ENCODE measurements at regions not wholly inside any gene's neighbourhood (a gene's known extent, or its start where the extent isn't known, plus 50 kb on each side); places are given as distances from the start of the nearest gene placed in this dataset.

DNA sequence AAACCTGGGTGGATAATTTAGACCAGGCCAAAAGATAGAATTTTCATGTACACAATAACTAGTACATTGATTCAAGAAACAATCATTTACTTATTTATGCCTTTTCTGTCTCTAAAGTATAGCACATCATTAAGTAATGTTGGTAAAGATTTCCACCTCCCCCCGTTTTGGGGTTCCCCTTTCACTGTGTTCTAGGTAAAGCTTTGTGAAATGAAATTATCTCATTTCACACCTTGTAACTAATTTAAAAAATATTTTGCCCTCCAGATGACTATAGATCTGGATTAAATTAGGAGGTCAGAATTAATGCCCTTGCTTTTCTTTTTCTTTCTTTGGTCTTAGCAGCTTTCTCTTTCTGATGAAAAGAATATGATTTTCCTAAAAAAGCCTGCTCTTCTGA is 328.5 kb upstream of the TBC1D5 start:
- TF ChIP-seq GABPA (IDR thresholded peaks at IDR 0.05; ENCODE audit: low read depth) = no peak
- TF ChIP-seq, protein P1, sequence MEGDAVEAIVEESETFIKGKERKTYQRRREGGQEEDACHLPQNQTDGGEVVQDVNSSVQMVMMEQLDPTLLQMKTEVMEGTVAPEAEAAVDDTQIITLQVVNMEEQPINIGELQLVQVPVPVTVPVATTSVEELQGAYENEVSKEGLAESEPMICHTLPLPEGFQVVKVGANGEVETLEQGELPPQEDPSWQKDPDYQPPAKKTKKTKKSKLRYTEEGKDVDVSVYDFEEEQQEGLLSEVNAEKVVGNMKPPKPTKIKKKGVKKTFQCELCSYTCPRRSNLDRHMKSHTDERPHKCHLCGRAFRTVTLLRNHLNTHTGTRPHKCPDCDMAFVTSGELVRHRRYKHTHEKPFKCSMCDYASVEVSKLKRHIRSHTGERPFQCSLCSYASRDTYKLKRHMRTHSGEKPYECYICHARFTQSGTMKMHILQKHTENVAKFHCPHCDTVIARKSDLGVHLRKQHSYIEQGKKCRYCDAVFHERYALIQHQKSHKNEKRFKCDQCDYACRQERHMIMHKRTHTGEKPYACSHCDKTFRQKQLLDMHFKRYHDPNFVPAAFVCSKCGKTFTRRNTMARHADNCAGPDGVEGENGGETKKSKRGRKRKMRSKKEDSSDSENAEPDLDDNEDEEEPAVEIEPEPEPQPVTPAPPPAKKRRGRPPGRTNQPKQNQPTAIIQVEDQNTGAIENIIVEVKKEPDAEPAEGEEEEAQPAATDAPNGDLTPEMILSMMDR (IDR thresholded peaks at IDR 0.05) = no peak
- TF ChIP-seq SMC3 (IDR thresholded peaks at IDR 0.05; ENCODE audit: low read depth, low read length) = no peak
- TF ChIP-seq, protein P2, sequence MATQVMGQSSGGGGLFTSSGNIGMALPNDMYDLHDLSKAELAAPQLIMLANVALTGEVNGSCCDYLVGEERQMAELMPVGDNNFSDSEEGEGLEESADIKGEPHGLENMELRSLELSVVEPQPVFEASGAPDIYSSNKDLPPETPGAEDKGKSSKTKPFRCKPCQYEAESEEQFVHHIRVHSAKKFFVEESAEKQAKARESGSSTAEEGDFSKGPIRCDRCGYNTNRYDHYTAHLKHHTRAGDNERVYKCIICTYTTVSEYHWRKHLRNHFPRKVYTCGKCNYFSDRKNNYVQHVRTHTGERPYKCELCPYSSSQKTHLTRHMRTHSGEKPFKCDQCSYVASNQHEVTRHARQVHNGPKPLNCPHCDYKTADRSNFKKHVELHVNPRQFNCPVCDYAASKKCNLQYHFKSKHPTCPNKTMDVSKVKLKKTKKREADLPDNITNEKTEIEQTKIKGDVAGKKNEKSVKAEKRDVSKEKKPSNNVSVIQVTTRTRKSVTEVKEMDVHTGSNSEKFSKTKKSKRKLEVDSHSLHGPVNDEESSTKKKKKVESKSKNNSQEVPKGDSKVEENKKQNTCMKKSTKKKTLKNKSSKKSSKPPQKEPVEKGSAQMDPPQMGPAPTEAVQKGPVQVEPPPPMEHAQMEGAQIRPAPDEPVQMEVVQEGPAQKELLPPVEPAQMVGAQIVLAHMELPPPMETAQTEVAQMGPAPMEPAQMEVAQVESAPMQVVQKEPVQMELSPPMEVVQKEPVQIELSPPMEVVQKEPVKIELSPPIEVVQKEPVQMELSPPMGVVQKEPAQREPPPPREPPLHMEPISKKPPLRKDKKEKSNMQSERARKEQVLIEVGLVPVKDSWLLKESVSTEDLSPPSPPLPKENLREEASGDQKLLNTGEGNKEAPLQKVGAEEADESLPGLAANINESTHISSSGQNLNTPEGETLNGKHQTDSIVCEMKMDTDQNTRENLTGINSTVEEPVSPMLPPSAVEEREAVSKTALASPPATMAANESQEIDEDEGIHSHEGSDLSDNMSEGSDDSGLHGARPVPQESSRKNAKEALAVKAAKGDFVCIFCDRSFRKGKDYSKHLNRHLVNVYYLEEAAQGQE (IDR thresholded peaks at IDR 0.05; ENCODE audit: low read depth, low read length) = no peak
- no peak for TF ChIP-seq JUND (IDR thresholded peaks at IDR 0.05)
- no peak for TF ChIP-seq RFX5 (IDR thresholded peaks at IDR 0.05; ENCODE audit: low read length)
- TF ChIP-seq YY1 (IDR thresholded peaks at IDR 0.05; ENCODE audit: low read depth) = no peak
- no peak for TF ChIP-seq TCF12 (IDR thresholded peaks at IDR 0.05)

All from SK-N-SH (cell line).